HG03521 (cell line): ENCODE measurements at regions not wholly inside any gene's neighbourhood (a gene's known extent, or its start where the extent isn't known, plus 50 kb on each side); places are given as distances from the start of the nearest gene placed in this dataset.
"Not testable (repeated sequence)": the region's sequence is repeated elsewhere in the genome, so short reads cannot be mapped to it uniquely, and the experiment has no call there.

Source experiments
- ATAC-seq: cut with Tn5 transposase; IDR thresholded peaks from one replicate; pipeline ENCODE4 v1.9.1; 2021; ENCODE audit warnings: mild to moderate bottlenecking, moderate library complexity; ENCODE audit not compliant: unreplicated experiment

DNA sequence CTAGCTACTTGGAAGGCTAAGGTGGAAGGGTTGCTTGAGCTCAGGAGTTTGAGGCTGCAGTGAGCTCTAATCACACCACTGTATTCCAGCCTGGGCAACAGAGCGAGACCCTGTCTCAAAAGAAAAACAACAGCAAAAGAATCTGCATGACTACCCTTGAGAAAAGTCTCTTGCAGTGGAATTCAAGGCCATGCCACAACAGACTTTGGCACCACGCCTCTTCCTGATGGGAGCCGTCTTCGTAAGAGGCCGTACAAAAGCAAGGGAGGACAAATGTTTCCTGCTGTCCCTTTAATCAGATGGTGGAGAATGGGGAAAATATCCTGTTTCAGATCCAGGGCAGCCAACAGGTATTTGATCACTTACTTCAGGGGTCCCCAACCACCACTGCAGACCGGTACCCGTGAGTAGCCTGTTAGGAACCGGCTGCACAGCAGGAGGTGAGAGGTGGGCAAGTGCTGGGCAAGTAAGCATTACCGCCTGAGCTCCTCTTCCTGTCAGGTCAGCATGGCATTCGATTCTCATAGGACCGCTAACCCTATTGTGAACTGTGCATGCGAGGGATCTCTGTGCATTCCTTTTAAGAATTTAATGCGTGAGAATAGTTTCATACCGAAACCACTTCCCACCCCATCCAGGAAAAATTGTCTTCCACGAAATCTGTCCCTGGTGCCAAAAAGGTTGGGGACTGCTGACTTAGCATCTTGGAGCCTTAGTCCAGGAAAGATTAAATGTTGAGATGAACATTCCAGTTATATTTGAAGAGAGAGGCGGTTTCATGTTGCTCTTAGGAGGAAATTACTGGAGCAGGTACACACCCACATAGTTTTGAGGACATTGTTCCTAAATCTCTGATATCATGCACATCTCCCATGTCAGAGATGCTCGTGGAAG is 94.4 kb upstream of the XPO1 start:
- no peak for ATAC-seq

DNA sequence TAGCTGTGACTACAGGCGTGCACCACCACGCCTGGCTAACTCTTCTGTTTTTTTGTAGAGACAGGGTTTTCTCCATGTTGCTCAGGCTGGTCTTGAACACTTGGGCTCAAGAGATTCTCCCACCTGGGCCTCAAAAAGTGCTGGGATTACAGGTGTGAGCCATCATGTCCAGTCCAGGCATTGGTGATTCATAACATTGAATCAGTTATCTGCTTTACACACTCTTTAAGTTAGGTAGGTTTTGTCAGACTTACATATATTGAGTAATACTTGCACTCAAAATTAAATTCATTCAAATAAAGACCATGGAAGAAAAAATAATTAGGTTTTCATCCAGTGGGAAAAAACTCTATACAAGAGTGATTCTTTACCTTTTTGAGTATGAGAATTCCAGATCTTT is 93.2 kb upstream of the XPO1 start:
- ATAC-seq: no peak

DNA sequence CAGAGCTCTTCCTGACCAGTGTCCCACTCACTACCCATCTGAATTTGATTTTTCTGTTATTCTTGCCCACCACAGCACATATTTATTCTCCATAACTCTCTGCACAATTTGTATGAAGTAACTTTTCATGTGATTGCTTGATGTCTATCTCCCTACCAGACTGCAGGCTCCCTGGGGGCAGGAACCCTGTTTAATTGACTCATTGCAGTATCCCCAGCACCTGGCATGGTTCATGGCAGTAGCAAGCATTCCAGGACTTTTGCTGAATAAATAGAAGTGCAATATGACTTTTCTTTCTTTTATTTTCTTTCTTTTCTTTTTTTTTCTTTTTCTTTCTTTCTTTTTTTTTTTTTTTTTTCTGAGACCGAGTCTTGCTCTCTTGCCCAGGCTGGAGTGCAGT is 88.7 kb upstream of the XPO1 start:
- no peak for ATAC-seq

DNA sequence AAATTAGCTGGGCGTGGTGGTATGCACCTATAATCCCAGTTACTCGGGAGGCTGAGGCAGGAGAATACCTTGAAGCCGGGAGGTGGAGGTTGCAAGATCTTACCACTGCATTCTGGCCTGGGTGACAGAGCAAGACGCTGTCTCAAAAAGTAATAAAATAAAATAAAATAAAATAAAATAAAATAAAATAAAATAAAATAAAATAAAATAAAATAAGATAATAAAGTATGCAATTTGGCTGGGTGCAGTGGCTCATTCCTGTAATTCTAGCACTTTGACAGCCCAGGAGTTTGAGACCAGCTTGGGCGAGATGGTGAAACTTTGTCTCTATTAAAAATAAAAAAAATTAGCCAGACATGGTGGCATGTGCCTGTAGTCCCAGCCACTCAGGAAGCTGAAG is 85.6 kb upstream of the XPO1 start:
- ATAC-seq: no peak

DNA sequence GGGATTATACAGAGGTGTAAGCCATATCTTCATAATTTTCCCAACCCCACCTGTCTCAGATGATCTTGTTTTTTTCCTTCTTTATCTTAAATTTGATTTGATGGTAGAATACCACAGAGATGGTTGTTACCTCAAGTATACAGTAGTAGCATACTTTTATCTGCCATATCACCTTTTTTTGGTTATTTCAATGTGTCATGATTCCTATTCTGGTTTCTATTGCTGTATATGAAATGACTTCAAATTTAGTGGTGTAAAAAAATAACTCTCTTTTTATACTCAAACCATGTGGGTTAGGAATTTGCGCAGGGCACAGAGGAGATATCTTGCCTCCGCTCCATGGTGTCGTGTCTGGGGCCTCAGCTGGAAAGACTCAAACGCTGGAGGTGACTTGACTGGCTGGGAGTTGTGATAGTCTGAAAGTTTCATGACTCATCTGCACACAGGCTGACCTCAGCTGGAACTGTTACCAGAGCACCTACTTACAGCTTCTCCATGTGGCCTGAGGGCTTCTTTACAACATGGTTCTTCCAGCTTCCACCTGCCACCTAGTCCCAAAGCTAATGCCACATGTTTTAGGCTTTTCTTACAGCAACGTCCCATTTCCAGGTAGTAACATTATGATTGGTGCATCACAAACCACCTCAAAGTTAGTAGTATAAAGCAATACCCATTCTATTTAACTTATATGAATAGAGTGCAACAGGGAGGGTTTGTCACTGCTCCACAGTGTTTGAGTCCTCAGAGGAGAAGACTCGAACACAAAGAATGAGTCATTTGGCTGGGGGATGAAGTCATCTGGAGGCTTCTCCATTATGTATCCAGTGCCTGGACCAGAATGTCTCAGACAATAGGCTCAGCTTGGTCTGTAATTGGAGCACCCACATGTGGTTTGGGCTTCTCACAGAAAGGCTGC is 82.3 kb upstream of the XPO1 start:
- no peak for ATAC-seq

DNA sequence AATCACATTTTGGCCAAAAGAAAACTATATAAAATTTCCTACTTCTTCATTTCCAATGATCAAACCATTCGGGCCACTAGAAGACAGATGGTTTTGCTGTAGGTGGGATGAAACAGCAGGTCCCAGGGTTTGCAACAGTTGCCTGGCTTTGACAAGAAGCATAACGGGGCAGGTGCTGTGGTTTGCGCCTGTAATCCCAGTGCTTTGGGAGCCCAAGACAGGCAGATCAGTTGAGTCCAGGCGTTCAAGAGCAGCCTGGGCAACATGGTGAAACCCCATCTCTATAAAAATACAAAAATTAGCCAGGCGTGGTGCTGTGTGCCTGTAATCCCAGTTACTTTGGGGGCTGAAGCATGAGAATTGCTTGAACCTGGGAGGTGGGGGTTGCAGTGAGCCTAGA is 81.4 kb upstream of the XPO1 start:
- no peak for ATAC-seq

DNA sequence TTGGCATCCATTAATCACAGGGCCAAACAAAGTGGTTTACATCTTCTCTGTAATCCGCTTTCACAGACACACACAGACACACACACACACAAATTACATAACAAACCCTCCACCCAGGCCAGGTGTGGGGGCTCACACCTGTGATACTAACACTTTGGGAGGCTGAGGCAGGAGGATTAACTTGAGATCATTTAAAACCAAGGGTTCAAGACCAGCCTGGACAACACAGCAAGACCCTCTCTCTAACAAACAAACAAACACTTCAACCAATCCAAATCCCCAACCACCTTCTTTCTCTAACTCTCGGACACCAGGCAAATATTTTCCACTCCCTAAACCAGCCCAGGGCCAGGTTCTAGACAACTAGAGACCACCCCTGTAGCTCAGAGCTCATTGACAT is 79.5 kb upstream of the XPO1 start:
- ATAC-seq: no peak

DNA sequence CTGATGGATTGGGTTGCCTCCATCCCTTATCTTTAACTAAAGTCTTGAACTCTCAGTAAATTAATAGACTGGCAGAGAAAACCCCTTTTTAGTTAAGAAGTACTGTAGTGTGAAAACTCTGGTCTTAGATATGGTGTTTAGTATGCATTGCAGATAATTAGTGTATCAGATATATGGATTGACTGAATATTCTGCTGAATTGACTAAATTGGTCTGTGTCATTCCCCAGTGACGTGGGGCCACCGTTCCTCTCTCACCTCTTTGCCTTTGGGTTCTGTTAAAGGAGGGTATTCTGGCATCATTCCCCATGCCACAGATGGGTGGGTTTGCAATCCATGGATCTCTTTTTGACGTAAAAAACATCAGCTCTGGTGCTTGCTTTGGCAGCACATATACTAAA is 67.1 kb upstream of the XPO1 start:
- ATAC-seq: no peak

DNA sequence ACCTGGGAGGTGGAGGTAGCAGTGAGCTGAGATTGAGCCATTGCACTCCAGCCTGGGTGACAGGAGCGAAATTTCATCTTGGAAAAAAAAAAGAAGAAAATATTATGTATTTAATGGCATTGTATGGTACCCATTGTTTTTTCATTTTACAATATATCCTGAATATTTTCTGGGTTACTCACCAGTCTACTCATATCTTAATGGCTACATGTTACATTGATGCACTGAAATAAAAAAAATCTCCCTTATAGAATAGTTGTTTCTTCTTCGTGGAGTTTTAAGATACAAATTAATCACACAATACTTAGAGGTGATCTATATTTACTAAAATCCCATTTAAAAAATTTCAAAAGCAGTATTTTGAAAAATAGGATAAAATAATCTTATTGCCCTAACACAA is 66.3 kb upstream of the XPO1 start:
- no peak for ATAC-seq

DNA sequence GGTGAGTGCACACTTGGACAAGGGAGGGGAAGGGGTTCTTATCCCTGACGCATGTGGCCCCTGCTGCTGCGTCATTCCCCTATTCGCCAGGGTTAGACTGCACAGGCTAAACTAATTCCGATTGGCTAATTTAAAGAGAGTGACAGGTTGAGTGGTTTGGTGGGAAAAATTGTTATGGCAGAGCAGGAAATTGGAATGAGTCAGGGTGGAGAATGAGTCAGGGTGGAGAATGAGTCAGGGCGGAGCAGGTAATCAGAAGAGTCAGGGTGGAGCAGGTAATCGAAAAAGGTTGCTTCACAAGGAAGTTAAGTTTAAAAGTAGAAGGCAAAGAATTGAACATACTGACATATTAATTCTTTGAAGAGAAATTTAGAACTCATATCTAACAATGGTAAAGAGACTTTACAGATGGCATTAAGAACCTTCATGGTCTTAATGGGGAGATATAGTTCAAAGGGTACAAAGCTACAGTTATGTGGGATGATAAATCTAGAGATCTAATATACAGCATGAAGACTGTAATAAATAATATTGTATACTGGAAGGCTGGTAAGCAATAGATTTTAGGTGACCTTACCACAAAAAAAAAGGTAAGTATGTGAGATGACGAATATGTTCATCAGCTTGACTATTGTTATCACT is 60.5 kb upstream of the XPO1 start:
- not testable (repeated sequence) for ATAC-seq

DNA sequence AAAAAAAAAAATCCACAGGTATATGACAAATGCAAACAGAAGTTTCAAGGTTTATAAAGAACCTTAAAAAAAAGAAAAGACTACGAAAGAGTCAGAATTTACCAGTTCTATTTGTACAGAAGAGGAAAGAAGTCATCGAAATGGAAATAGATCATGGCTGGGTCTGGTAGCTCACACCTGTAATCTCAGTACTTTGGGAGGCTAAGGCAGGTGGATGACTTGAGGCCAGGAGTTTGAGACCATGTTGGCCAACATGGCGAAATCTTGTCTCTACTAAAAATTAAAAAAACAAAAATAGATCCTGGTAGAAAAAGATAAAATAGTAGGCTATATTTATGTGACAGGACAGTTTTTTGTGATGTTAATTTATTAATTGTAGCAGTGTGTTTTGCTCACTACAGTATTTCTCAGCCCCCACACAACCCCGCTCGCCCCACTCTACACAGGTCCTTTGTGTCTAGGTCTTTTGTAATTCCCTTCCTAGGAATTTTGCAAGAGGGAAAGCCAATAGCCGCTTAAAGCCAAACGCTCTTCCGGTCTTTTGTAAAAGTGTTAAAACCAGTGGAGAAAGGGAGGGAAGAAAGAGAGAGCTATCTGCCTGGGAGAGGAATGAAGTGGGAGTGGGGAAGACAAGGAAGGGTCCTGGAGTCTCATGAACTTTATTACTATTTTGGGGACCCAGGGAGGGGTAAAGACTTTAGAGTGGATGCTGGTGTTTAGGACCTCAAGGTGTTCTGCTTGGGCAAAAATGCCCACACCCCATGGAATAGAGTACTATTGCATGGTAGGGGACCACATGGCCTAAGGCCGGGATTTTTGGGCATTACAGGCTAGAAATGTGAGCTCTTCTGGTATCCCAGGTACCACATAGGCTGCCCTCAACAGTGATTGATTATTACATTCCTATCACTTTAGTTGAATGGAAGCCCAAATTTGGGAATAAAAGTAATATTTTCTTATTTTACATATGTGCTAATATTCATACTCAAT is 59.4 kb upstream of the XPO1 start:
- no peak for ATAC-seq

DNA sequence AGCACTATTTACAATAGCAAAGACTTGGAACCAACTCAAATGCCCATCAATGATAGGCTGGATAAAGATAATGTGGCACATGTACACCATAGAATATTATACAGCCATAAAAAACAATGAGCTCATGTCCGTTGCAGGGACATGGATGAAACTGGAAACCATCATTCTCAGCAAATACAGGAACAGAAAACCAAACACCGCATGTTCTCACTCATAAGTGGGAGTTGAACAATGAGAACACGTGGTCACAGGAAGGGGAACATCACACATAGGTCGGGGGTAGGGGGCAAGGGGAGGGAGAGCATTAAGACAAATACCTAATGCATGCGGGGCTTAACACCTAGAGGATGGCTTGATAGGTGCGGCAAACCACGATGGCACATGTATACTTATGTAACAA is 56.0 kb upstream of the XPO1 start:
- not testable (repeated sequence) for ATAC-seq

DNA sequence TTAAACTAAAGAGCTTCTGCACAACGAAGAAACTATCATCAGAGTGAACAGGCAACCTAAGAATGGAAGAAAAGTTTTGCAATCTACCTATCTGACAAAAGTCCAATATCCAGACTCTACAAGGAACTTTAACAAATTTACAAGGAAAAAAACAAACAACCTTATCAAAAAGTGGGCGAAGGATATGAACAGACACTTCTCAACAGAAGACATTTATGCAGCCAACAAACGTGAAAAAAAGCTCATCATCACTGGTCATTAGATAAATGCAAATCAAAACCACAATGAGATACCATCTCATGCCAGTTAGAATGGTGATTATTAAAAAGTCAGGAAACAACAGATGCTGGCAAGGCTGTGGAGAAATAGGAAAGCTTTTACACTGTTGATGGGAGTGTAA is 55.5 kb upstream of the XPO1 start:
- ATAC-seq: not testable (repeated sequence)

DNA sequence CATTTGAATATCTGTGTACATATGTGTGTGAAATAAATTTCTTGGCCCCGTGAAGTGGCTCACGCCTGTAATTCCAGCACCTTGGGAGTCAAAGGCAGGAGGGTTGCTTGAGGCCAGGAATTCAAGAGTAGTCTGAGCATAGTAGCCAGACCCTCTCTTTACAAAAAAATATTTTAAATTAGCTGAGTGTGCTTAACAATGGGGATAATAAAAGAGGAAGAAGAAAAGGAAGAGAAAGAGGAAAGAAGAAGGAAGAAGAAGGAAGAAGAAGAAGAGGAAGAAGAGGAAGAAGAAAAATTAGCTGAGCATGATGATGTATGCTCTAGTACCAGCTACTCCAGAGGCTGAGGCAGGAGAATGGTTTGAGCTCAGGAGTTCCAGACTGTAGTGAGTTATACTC is 52.1 kb upstream of the XPO1 start:
- ATAC-seq: no peak

DNA sequence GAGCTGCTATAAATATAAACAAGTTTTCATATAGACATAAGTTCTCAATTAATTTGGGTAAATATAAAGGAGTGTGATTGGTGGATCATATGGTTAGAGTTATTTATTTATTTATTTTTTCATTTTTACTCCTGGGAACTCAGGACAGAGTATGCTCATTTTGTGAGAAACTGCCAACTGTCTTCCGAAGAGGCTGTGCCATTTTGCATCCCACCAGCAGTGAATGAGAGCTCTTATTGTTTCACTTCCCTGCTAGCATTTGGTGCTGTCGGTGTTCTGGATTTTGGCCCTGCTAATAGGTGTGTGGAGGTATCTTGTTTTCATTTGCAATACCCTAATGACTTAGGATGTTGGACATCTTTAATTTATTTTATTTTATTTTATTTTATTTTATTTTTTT is 50.4 kb upstream of the XPO1 start:
- ATAC-seq: no peak
